Astrocyte (in vitro differentiated cells and primary cell): ENCODE measurements at regions not wholly inside any gene's neighbourhood (a gene's known extent, or its start where the extent isn't known, plus 50 kb on each side); places are given as distances from the start of the nearest gene placed in this dataset.

ENCODE experiments used
- DNase-seq: peaks from one replicate; pipeline ENCODE4 v3.0.0-alpha.2; 2010; ENCODE audit warnings: low read depth
- FAIRE-seq: peaks from 2 replicates; lab custom pipeline; 2011; peaks lifted over from hg19 to GRCh38; lab: Jason Lieb, UNC
- H2AFZ ChIP-seq: 2 replicates; pipeline ENCODE4 v1.6.0; 2012; ENCODE audit warnings: low read depth, low read length, inconsistent platforms
- H3K27ac ChIP-seq: 2 replicates; pipeline ENCODE4 v1.5.1; 2011; ENCODE audit warnings: low read depth, low read length, inconsistent platforms
- H3K27me3 ChIP-seq: 2 replicates; pipeline ENCODE4 v1.6.0; 2011; ENCODE audit warnings: low read length, inconsistent platforms; ENCODE audit not compliant: insufficient read depth
- H3K36me3 ChIP-seq: 2 replicates; pipeline ENCODE4 v1.5.1; 2011; ENCODE audit warnings: low read length, inconsistent platforms; ENCODE audit not compliant: insufficient read depth
- H3K4me1 ChIP-seq: 2 replicates; pipeline ENCODE4 v1.5.1; 2011; ENCODE audit warnings: low read length, inconsistent platforms; ENCODE audit not compliant: insufficient read depth
- H3K4me2 ChIP-seq: 2 replicates; pipeline ENCODE4 v1.6.0; 2012; ENCODE audit warnings: low read length, inconsistent platforms
- H3K4me3 ChIP-seq: 2 replicates; pipeline ENCODE4 v1.5.1; 2011; ENCODE audit warnings: low read depth, mild to moderate bottlenecking, low read length, inconsistent platforms; ENCODE audit not compliant: insufficient read depth
- H3K79me2 ChIP-seq: 2 replicates; pipeline ENCODE4 v1.6.0; 2012; ENCODE audit warnings: mild to moderate bottlenecking, low read length, inconsistent platforms; ENCODE audit not compliant: insufficient read depth
- H3K9ac ChIP-seq: 2 replicates; pipeline ENCODE4 v1.6.0; 2012; ENCODE audit warnings: mild to moderate bottlenecking, low read length, inconsistent platforms
- H3K9me3 ChIP-seq: 2 replicates; pipeline ENCODE4 v1.5.1; 2012; ENCODE audit warnings: low read depth, mild to moderate bottlenecking, low read length, inconsistent platforms; ENCODE audit not compliant: insufficient read depth
- H4K20me1 ChIP-seq: 2 replicates; pipeline ENCODE4 v1.6.0; 2012; ENCODE audit warnings: low read length, inconsistent platforms; ENCODE audit not compliant: insufficient read depth
- H3K27ac Mint-ChIP-seq: one replicate; pipeline ENCODE4 v1.8.0; 2021; ENCODE audit warnings: mild to moderate bottlenecking, mixed read lengths; ENCODE audit not compliant: unreplicated experiment
- H3K27me3 Mint-ChIP-seq: one replicate; pipeline ENCODE4 v1.8.0; 2021; ENCODE audit warnings: low read depth, mixed read lengths; ENCODE audit not compliant: unreplicated experiment
- H3K36me3 Mint-ChIP-seq: one replicate; pipeline ENCODE4 v1.8.0; 2021; ENCODE audit warnings: low read depth, mixed read lengths; ENCODE audit not compliant: unreplicated experiment
- H3K4me1 Mint-ChIP-seq: one replicate; pipeline ENCODE4 v1.8.0; 2021; ENCODE audit warnings: low read depth, mixed read lengths; ENCODE audit not compliant: unreplicated experiment
- H3K4me3 Mint-ChIP-seq: one replicate; pipeline ENCODE4 v1.8.0; 2021; ENCODE audit warnings: mild to moderate bottlenecking, moderate library complexity, mixed read lengths; ENCODE audit not compliant: unreplicated experiment
- H3K9me3 Mint-ChIP-seq: one replicate; pipeline ENCODE4 v1.8.0; 2021; ENCODE audit warnings: mild to moderate bottlenecking, mixed read lengths; ENCODE audit not compliant: unreplicated experiment
- CTCF ChIP-seq: IDR thresholded peaks from 2 replicates; pipeline ENCODE4 v1.5.1; 2011; ENCODE audit warnings: low read depth, mild to moderate bottlenecking, inconsistent platforms, low read length, moderate library complexity; ENCODE audit not compliant: insufficient read depth
- EZH2 ChIP-seq: IDR thresholded peaks from 2 replicates; pipeline ENCODE4 v1.6.1; 2012; ENCODE audit warnings: mild to moderate bottlenecking, low read length, inconsistent platforms; ENCODE audit not compliant: insufficient read depth

DNA sequence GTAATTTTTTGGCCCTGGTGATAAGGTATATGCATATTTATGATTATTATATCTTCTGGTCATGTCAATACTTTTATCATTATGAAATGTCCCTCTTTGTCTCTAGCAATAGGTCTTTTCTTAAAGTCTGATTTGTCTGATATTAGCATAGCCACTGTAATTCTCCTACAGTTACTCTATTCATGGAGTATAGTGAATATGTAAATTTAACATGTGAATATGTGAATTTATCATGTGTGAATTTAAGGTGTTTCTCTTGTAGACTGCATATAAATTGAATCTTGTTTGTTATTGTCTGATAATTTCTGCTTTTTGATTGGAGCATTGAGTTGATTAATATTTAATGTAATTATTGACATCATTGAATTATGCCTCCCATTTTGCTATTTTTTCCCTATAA lies 259.4 kb downstream of the HRH4 start:
- Histone ChIP-seq H3K36me3 (no peaks in the 10 kb centered on the region), H3K27ac (no peak overlapping the region), H4K20me1 (no peaks in the 10 kb centered on the region), H2AFZ (no peak overlapping the region), H3K9ac (no peak overlapping the region), H3K4me1 (no peaks in the 10 kb centered on the region), H3K4me3 (no peak overlapping the region), H3K4me2 (no peak overlapping the region), H3K9me3 (no peaks in the 10 kb centered on the region), H3K79me2 (no peaks in the 10 kb centered on the region), H3K27me3 (no peaks in the 10 kb centered on the region)
- no peaks in the 10 kb centered on the region for H3K36me3 Mint-ChIP-seq
- DNase-seq, result no peak
- no peaks in the 10 kb centered on the region for H3K27me3 Mint-ChIP-seq
- no peaks in the 10 kb centered on the region for H3K9me3 Mint-ChIP-seq
- FAIRE-seq, result no peak
- no peak for TF ChIP-seq EZH2
- no peak for TF ChIP-seq CTCF
- no peaks in the 10 kb centered on the region for H3K4me1 Mint-ChIP-seq
- no peak overlapping the region for H3K27ac Mint-ChIP-seq
- no peak overlapping the region for H3K4me3 Mint-ChIP-seq

DNA sequence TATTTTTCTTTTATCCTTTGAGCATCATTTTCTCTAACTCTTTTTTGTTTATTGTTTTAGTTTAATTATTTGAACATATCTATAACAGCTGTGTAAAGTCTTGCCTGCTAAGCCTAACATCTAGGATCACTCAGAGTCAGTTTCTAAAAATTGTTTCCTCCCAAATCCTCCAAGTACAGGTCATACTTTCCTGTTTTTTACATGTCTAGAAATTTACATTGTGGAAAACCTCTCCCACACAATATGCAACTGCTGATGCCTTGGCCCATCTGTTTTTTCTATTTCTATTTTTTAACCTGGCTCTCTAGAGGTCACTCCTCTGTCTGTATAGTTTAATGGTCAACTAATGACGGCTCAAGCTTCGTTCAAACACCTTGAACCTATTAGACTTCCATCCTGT lies 261.0 kb downstream of the HRH4 start:
- H3K4me3 Mint-ChIP-seq, result no peak overlapping the region
- no peak overlapping the region for H3K27ac Mint-ChIP-seq
- Histone ChIP-seq H3K36me3 (no peaks in the 10 kb centered on the region), H3K4me1 (no peaks in the 10 kb centered on the region), H3K9ac (no peak overlapping the region), H3K4me2 (no peak overlapping the region), H3K79me2 (no peaks in the 10 kb centered on the region), H3K4me3 (no peak overlapping the region), H3K27ac (no peak overlapping the region), H3K27me3 (no peaks in the 10 kb centered on the region), H4K20me1 (no peaks in the 10 kb centered on the region), H3K9me3 (no peaks in the 10 kb centered on the region), H2AFZ (no peak overlapping the region)
- no peaks in the 10 kb centered on the region for H3K36me3 Mint-ChIP-seq
- H3K9me3 Mint-ChIP-seq, result no peaks in the 10 kb centered on the region
- FAIRE-seq (no peak), DNase-seq (no peak)
- no peak for TF ChIP-seq EZH2
- TF ChIP-seq CTCF, result no peak
- H3K4me1 Mint-ChIP-seq, result no peaks in the 10 kb centered on the region
- H3K27me3 Mint-ChIP-seq, result no peaks in the 10 kb centered on the region

- FAIRE-seq, result no peak
- H3K4me2 ChIP-seq, result no peak overlapping the region
- no peaks in the 10 kb centered on the region for H3K9me3 ChIP-seq
Measured at GRCh38 chr18:24725644-24726415, 265.4 kb downstream of the HRH4 start.

More at GRCh38 chr18:24725644-24726415, 265.4 kb downstream of the HRH4 start:
- no peak overlapping the region for H3K27ac ChIP-seq
- H2AFZ ChIP-seq, result no peak overlapping the region
- DNase-seq, result no peak
- H3K79me2 ChIP-seq, result no peaks in the 10 kb centered on the region
- H3K9me3 Mint-ChIP-seq, result no peaks in the 10 kb centered on the region
- H3K36me3 ChIP-seq, result no peaks in the 10 kb centered on the region
- TF ChIP-seq CTCF, result no peak
- no peak for TF ChIP-seq EZH2
- H3K36me3 Mint-ChIP-seq, result peaks cover 3% of the 10 kb centered on the region
- no peaks in the 10 kb centered on the region for H3K4me1 ChIP-seq
- no peaks in the 10 kb centered on the region for H4K20me1 ChIP-seq
- no peaks in the 10 kb centered on the region for H3K27me3 ChIP-seq
- H3K9ac ChIP-seq, result no peak overlapping the region
- H3K27me3 Mint-ChIP-seq, result peaks cover 17% of the 10 kb centered on the region
- no peak overlapping the region for H3K4me3 Mint-ChIP-seq
- H3K4me1 Mint-ChIP-seq, result peaks cover 5% of the 10 kb centered on the region
- no peak overlapping the region for H3K4me3 ChIP-seq
- no peak overlapping the region for H3K27ac Mint-ChIP-seq
